Endothelial cell of umbilical vein (primary cell): ENCODE measurements at regions not wholly inside any gene's neighbourhood (a gene's known extent, or its start where the extent isn't known, plus 50 kb on each side); places are given as distances from the start of the nearest gene placed in this dataset.

Experiments
- BruUV-seq: library from RNA; stranded (reverse); fragments of 400-500 nt; replicated peaks from 2 replicates; lab custom pipeline; 2021; lab: Mats Ljungman, UMichigan
- CTCF ChIA-PET: fragments of 300-600, 350-600 bp; sonication (Branson Sonifier 250); formaldehyde crosslinking; loops from one replicate; lab custom pipeline; 2021; ENCODE audit warnings: antibody characterized with exemption, inconsistent platforms; lab: Charles Lee
- POLR2A ChIA-PET: fragments of 300-600, 350-600 bp; sonication (Branson Sonifier 250); formaldehyde crosslinking; loops from one replicate; lab custom pipeline; 2021; ENCODE audit warnings: antibody characterized with exemption, inconsistent platforms; lab: Charles Lee
- DNase-seq: peaks from one replicate; pipeline ENCODE4 v3.0.0-alpha.2; 2011; ENCODE audit warnings: low read depth, low spot score
- FAIRE-seq: peaks from 2 replicates; lab custom pipeline; 2011; peaks lifted over from hg19 to GRCh38; lab: Jason Lieb, UNC
- H2AFZ ChIP-seq: 2 replicates; pipeline ENCODE4 v1.6.0; 2012; ENCODE audit warnings: low read depth, low read length, control low read depth, inconsistent platforms
- H3K27ac ChIP-seq: 2 replicates; pipeline ENCODE4 v1.5.1; 2011; ENCODE audit warnings: low read depth, mild to moderate bottlenecking, control low read depth, low read length, moderate library complexity; ENCODE audit not compliant: insufficient read depth
- H3K27me3 ChIP-seq, 2 experiments: 2 replicates each; pipeline versions ENCODE4 v1.6.0 to v1.6.1; 2011; ENCODE audit warnings: low read length in 2 of 2, mixed read lengths in 1 of 2; ENCODE audit not compliant: control insufficient read depth in 2 of 2, insufficient read depth in 2 of 2
- H3K36me3 ChIP-seq, 2 experiments: 2 replicates in 1 of 2; 3 replicates in 1 of 2; pipeline ENCODE4 v1.5.1; 2011; ENCODE audit warnings: low read length in 2 of 2, mild to moderate bottlenecking in 1 of 2, moderate library complexity in 1 of 2; ENCODE audit not compliant: control insufficient read depth in 2 of 2, insufficient read depth in 2 of 2; ENCODE audit errors: extremely low read depth in 1 of 2
- H3K4me1 ChIP-seq: 3 replicates; pipeline ENCODE4 v1.5.1; 2011; ENCODE audit warnings: mild to moderate bottlenecking, low read length; ENCODE audit not compliant: control insufficient read depth, insufficient read depth; ENCODE audit errors: extremely low read depth
- H3K4me2 ChIP-seq: 2 replicates; pipeline ENCODE4 v1.6.1; 2011; ENCODE audit warnings: low read length, control low read depth, mixed read lengths; ENCODE audit not compliant: insufficient read depth
- H3K4me3 ChIP-seq, 3 experiments: fragments of 200-600 bp in 1 of 3; sonication (generic), shearing (Covaris generic) in 1 of 3; replicated peaks in 1 of 3; 2 replicates each; pipeline ENCODE4 v1.5.1; 2011 to 2016; ENCODE audit warnings: control low read depth in 3 of 3, low read length in 3 of 3, mild to moderate bottlenecking in 2 of 3, inconsistent platforms in 1 of 3, low read depth in 1 of 3, moderate library complexity in 1 of 3; ENCODE audit not compliant: insufficient read depth in 1 of 3
- H3K79me2 ChIP-seq: 2 replicates; pipeline ENCODE4 v1.6.0; 2012; ENCODE audit warnings: low read length, inconsistent platforms; ENCODE audit not compliant: control insufficient read depth, insufficient read depth
- H3K9ac ChIP-seq: replicated peaks from 2 replicates; pipeline ENCODE3; 2011; ENCODE audit warnings: low read length, control low read depth; ENCODE audit not compliant: insufficient read depth; ENCODE audit errors: extremely low read depth
- H3K9me1 ChIP-seq: replicated peaks from 3 replicates; pipeline ENCODE4 v1.6.0; 2011; ENCODE audit warnings: mild to moderate bottlenecking, low read length; ENCODE audit not compliant: control insufficient read depth, insufficient read depth; ENCODE audit errors: extremely low read depth
- H3K9me3 ChIP-seq: replicated peaks from 2 replicates; pipeline ENCODE4 v1.5.1; 2012; ENCODE audit warnings: low read length, inconsistent platforms; ENCODE audit not compliant: control insufficient read depth, insufficient read depth
- H4K20me1 ChIP-seq: replicated peaks from 2 replicates; pipeline ENCODE3; 2011; ENCODE audit warnings: mild to moderate bottlenecking, low read length; ENCODE audit not compliant: control insufficient read depth, insufficient read depth; ENCODE audit errors: extremely low read depth
- CTCF ChIP-seq, 2 donors: IDR thresholded peaks; 1 replicate in 1 of 2; 2 replicates in 1 of 2; pipeline ENCODE4 v1.5.1; 2011; ENCODE audit warnings: low read length in 2 of 2, mild to moderate bottlenecking in 2 of 2, moderate library complexity in 2 of 2, control low read depth in 1 of 2, inconsistent platforms in 1 of 2, low read depth in 1 of 2; ENCODE audit not compliant: insufficient read depth in 1 of 2; ENCODE audit errors: extremely low read depth in 1 of 2
- EZH2 ChIP-seq: IDR thresholded peaks from 2 replicates; pipeline ENCODE4 v1.6.1; 2012; ENCODE audit warnings: borderline replicate concordance, low read depth, mild to moderate bottlenecking, moderate library complexity, low read length, inconsistent platforms; ENCODE audit not compliant: severe bottlenecking
- FOS ChIP-seq: IDR thresholded peaks from 2 replicates; pipeline ENCODE4 v1.6.1; 2011; ENCODE audit warnings: mild to moderate bottlenecking, low read length, moderate library complexity, borderline replicate concordance; ENCODE audit not compliant: insufficient read depth
- GATA2 ChIP-seq: IDR thresholded peaks from 2 replicates; pipeline ENCODE4 v1.7.0; 2011; ENCODE audit warnings: low read depth, mild to moderate bottlenecking, moderate library complexity, mixed read lengths, low read length; ENCODE audit not compliant: insufficient read length, insufficient read depth
- JUN ChIP-seq: IDR thresholded peaks from 2 replicates; pipeline ENCODE4 v1.6.1; 2011; ENCODE audit warnings: borderline replicate concordance, low read depth; ENCODE audit not compliant: insufficient read length, insufficient read depth
- MAX ChIP-seq: IDR thresholded peaks from 2 replicates; pipeline ENCODE4 v1.6.1; 2011; ENCODE audit not compliant: insufficient read depth, insufficient read length
- MYC ChIP-seq: IDR thresholded peaks from one replicate; pipeline ENCODE4 v1.6.1; 2011; ENCODE audit warnings: mild to moderate bottlenecking, low read depth, low read length
- POLR2A ChIP-seq: IDR thresholded peaks from 2 replicates; pipeline ENCODE4 v1.6.1; 2012; ENCODE audit warnings: low read depth, mild to moderate bottlenecking, control low read depth, low read length
- POLR2AphosphoS5 ChIP-seq: IDR thresholded peaks from 2 replicates; pipeline ENCODE4 v1.6.1; 2012; ENCODE audit warnings: low read depth, mild to moderate bottlenecking, control low read depth, low read length, moderate library complexity; ENCODE audit not compliant: insufficient read depth
- dilution Hi-C: fragments of 300-500 bp; cut with MboI; formaldehyde crosslinking; loops from one replicate; pipeline ENCODE4 v1.15.0; 2019; ENCODE audit warnings: low sequenced_read_pairs; ENCODE audit not compliant: extremely low pct_ligation_motif_present
- intact Hi-C: fragments of 100-400 bp; cut with micrococcal nuclease; formaldehyde crosslinking; loops from one replicate; pipeline ENCODE4 v1.10.0; 2022

- TF ChIP-seq POLR2AphosphoS5 (no peak), EZH2 (no peak), MYC (no peak), MAX (no peak), CTCF (IDR thresholded peaks at IDR 0.05; ENCODE audit: extremely low read depth in 1 of 2, insufficient read depth in 1 of 2, low read depth in 1 of 2, low read length in 2 of 2) (no peak), FOS (no peak), GATA2 (no peak), JUN (no peak), POLR2A (no peak)
- H3K36me3 ChIP-seq: no peaks in the 10 kb centered on the region
- ChIA-PET CTCF (no interaction called here), POLR2A (interaction anchor here (0.5 kb wide), 1 partner anchor 47 kb away, joined by 3 read pairs; no protein-coding TSS in a partner anchor)
- no TSS peak for BruUV-seq
- intact Hi-C loops: no loop called here
- H3K27me3 ChIP-seq: no peaks in the 10 kb centered on the region
- dilution Hi-C loops: no loop called here
- H3K79me2 ChIP-seq: no peaks in the 10 kb centered on the region
- H3K9me3 ChIP-seq: no peaks in the 10 kb centered on the region
- no peaks in the 10 kb centered on the region for H3K9me1 ChIP-seq
- DNase-seq (no peak), FAIRE-seq (no peak)
- no peaks in the 10 kb centered on the region for H4K20me1 ChIP-seq
- H3K27ac ChIP-seq: no peak overlapping the region
- H3K4me3 ChIP-seq: no peak overlapping the region
- H3K4me2 ChIP-seq: no peak overlapping the region
- H2AFZ ChIP-seq: no peak overlapping the region
- H3K4me1 ChIP-seq: no peaks in the 10 kb centered on the region
- H3K9ac ChIP-seq: no peak overlapping the region
Measured at GRCh38 chr13:40484974-40485373, 181.5 kb downstream of the FOXO1 start.
